HCT116 (cell line): ENCODE measurements at regions not wholly inside any gene's neighbourhood (a gene's known extent, or its start where the extent isn't known, plus 50 kb on each side); places are given as distances from the start of the nearest gene placed in this dataset.

Source experiments
- ATAC-seq: fragments of 200-7000 bp; cut with Tn5 transposase; 2 replicates; pipeline ENCODE4 v1.9.1; 2020; ENCODE audit warnings: mild to moderate bottlenecking, moderate library complexity
- BruUV-seq: library from RNA; stranded (reverse); fragments of 400-500 nt; replicated peaks from 2 replicates; lab custom pipeline; 2021; lab: Mats Ljungman, UMichigan
- CTCF ChIA-PET: fragments of 300-600 bp; sonication (Branson Sonifier 250); formaldehyde crosslinking; loops from one replicate; lab custom pipeline; 2021; ENCODE audit warnings: antibody characterized with exemption; lab: Charles Lee
- POLR2A ChIA-PET: fragments of 300-600, 350-600 bp; sonication (Branson Sonifier 250); formaldehyde crosslinking; loops from one replicate; lab custom pipeline; 2021; ENCODE audit warnings: antibody characterized with exemption; lab: Charles Lee
- RAD21 ChIA-PET, 2 experiments: fragments of 300-600 bp; sonication (Branson Sonifier 250); formaldehyde crosslinking; loops; one replicate each; lab custom pipeline; 2023; ENCODE audit warnings: low total read pairs in 2 of 2; ENCODE audit not compliant: uncharacterized antibody in 2 of 2, unreplicated experiment in 2 of 2, low non-redundant PET in 1 of 2; lab: Charles Lee
- DNase-seq: peaks from one replicate; pipeline ENCODE4 v3.0.0-alpha.2; 2010; ENCODE audit warnings: low read depth, low spot score
- H2AFZ ChIP-seq: fragments of 200-600 bp; shearing (Covaris generic), sonication (generic); 2 replicates; pipeline ENCODE4 v1.6.1; 2017; ENCODE audit warnings: low read depth, mixed run types, mixed read lengths, antibody characterized with exemption, low read length; ENCODE audit not compliant: poor library complexity, severe bottlenecking
- H3K27ac ChIP-seq: 2 replicates; pipeline ENCODE4 v1.5.1; 2012; ENCODE audit warnings: low read depth, low read length
- H3K27me3 ChIP-seq: fragments of 200-600 bp; sonication (generic); 2 replicates; pipeline ENCODE4 v1.6.1; 2016; ENCODE audit warnings: mixed run types, low read length, mixed read lengths; ENCODE audit not compliant: insufficient read depth
- H3K36me3 ChIP-seq, 2 experiments: fragments of 200-500 bp in 1 of 2; fragments of 200-600 bp in 1 of 2; sonication (Bioruptor generic) in 1 of 2; sonication (generic) in 1 of 2; 2 replicates each; pipeline versions ENCODE4 v1.5.1 to v1.6.1; 2014 to 2016; ENCODE audit warnings: low read length in 2 of 2, inconsistent platforms in 1 of 2, mixed read lengths in 1 of 2, mixed run types in 1 of 2; ENCODE audit not compliant: insufficient read depth in 2 of 2, control insufficient read depth in 1 of 2
- H3K4me1 ChIP-seq, 2 experiments: fragments of 200-600 bp in 1 of 2; sonication (generic) in 1 of 2; 2 replicates each; pipeline versions ENCODE4 v1.5.1 to v1.6.1; 2012 to 2017; ENCODE audit warnings: low read length in 2 of 2, inconsistent platforms in 1 of 2, mild to moderate bottlenecking in 1 of 2, mixed read lengths in 1 of 2, mixed run types in 1 of 2, moderate library complexity in 1 of 2; ENCODE audit not compliant: insufficient read depth in 2 of 2, control insufficient read depth in 1 of 2
- H3K4me2 ChIP-seq: fragments of 200-600 bp; sonication (generic); 2 replicates; pipeline ENCODE4 v1.6.1; 2017; ENCODE audit warnings: mixed run types, low read length, mixed read lengths
- H3K4me3 ChIP-seq, 2 experiments: fragments of 200-600 bp in 1 of 2; sonication (generic) in 1 of 2; replicated peaks in 1 of 2; 2 replicates each; pipeline ENCODE4 v1.5.1; 2011 to 2016; ENCODE audit warnings: low read length in 2 of 2, control low read depth in 1 of 2, low read depth in 1 of 2, mild to moderate bottlenecking in 1 of 2, mixed read lengths in 1 of 2, mixed run types in 1 of 2
- H3K79me2 ChIP-seq: fragments of 200-600 bp; sonication (generic); 2 replicates; pipeline ENCODE4 v1.6.1; 2017; ENCODE audit warnings: mild to moderate bottlenecking, mixed run types, low read length, moderate library complexity, mixed read lengths; ENCODE audit not compliant: insufficient read depth
- H3K9ac ChIP-seq: fragments of 200-600 bp; sonication (generic); 2 replicates; pipeline ENCODE4 v1.6.1; 2016; ENCODE audit warnings: low read length, mixed read lengths
- H3K9me2 ChIP-seq: fragments of 200-600 bp; sonication (generic), shearing (Covaris generic); 2 replicates; pipeline ENCODE4 v1.6.1; 2017; ENCODE audit warnings: mixed run types, mild to moderate bottlenecking, moderate library complexity; ENCODE audit not compliant: insufficient read depth
- H3K9me3 ChIP-seq, 2 experiments: fragments of 200-500 bp in 1 of 2; fragments of 200-600 bp in 1 of 2; sonication (Bioruptor generic) in 1 of 2; sonication (generic) in 1 of 2; 2 replicates each; pipeline ENCODE4 v1.6.1; 2014 to 2017; ENCODE audit warnings: low read length in 2 of 2, mixed read lengths in 2 of 2, inconsistent platforms in 1 of 2, low read depth in 1 of 2, mild to moderate bottlenecking in 1 of 2, mixed run types in 1 of 2, moderate library complexity in 1 of 2; ENCODE audit not compliant: control insufficient read depth in 1 of 2, insufficient read depth in 1 of 2
- H4K20me1 ChIP-seq: fragments of 200-600 bp; sonication (generic), shearing (Covaris generic); 2 replicates; pipeline ENCODE4 v1.6.1; 2017; ENCODE audit warnings: mixed run types, mild to moderate bottlenecking, moderate library complexity; ENCODE audit not compliant: insufficient read depth
- EGR1 ChIP-seq: IDR thresholded peaks from 2 replicates; pipeline ENCODE4 v1.6.1; 2012; ENCODE audit warnings: low read depth
- ELF1 ChIP-seq: IDR thresholded peaks from 2 replicates; pipeline ENCODE4 v1.6.1; 2012; ENCODE audit warnings: low read depth, borderline replicate concordance
- EZH2 ChIP-seq: fragments of 200-600 bp; sonication (generic); IDR thresholded peaks from 2 replicates; pipeline ENCODE4 v1.6.1; 2017; ENCODE audit warnings: antibody characterized with exemption, mixed run types
- EZH2phosphoT487 ChIP-seq: fragments of 200-600 bp; IDR thresholded peaks from 2 replicates; pipeline ENCODE4 v1.6.1; 2018; ENCODE audit warnings: antibody characterized with exemption, borderline replicate concordance
- FOSL1 ChIP-seq: IDR thresholded peaks from 2 replicates; pipeline ENCODE4 v1.6.1; 2012; ENCODE audit warnings: low read depth
- JUND ChIP-seq: IDR thresholded peaks from 2 replicates; pipeline ENCODE4 v1.6.1; 2012
- POLR2A ChIP-seq: IDR thresholded peaks from 2 replicates; pipeline ENCODE4 v1.7.0; 2011; ENCODE audit warnings: borderline replicate concordance; ENCODE audit not compliant: insufficient read depth, insufficient read length; ENCODE audit errors: extremely low read depth
- POLR2AphosphoS5 ChIP-seq: IDR thresholded peaks from 2 replicates; pipeline ENCODE4 v1.6.1; 2011; ENCODE audit warnings: mild to moderate bottlenecking, low read depth, low read length, moderate library complexity
- RAD21 ChIP-seq: IDR thresholded peaks from 2 replicates; pipeline ENCODE4 v1.6.1; 2012; ENCODE audit warnings: low read depth, mild to moderate bottlenecking
- SIN3A ChIP-seq: IDR thresholded peaks from 2 replicates; pipeline ENCODE4 v1.6.1; 2012; ENCODE audit warnings: low read depth
- SP1 ChIP-seq: IDR thresholded peaks from 2 replicates; pipeline ENCODE4 v1.6.1; 2012; ENCODE audit warnings: low read depth
- SRF ChIP-seq: IDR thresholded peaks from 2 replicates; pipeline ENCODE4 v1.6.1; 2012; ENCODE audit warnings: low read depth
- TCF7L2 ChIP-seq: IDR thresholded peaks from 2 replicates; pipeline ENCODE4 v1.7.0; 2011; ENCODE audit warnings: borderline replicate concordance, inconsistent platforms; ENCODE audit not compliant: insufficient read depth, insufficient read length; ENCODE audit errors: extremely low read depth
- YY1 ChIP-seq: IDR thresholded peaks from 2 replicates; pipeline ENCODE4 v1.6.1; 2011; ENCODE audit warnings: low read length, low read depth, moderate library complexity, mild to moderate bottlenecking; ENCODE audit not compliant: insufficient replicate concordance; ENCODE audit errors: extremely low read depth
- ZFX ChIP-seq: fragments of 450-650 bp; IDR thresholded peaks from 2 replicates; pipeline ENCODE4 v1.6.1; 2017
- intact Hi-C: fragments of 100-400 bp; cut with micrococcal nuclease; formaldehyde crosslinking; loops from 2 replicates; pipeline ENCODE4 v1.10.0; 2022
- TF ChIP-seq, protein P1 (sequence below), 3 experiments: fragments of 200-600 bp in 1 of 3; sonication (generic) in 1 of 3; IDR thresholded peaks in 2 of 3; conservative IDR thresholded peaks in 1 of 3; 2 replicates each; pipeline ENCODE4 v1.5.1; 2012 to 2017; ENCODE audit warnings: low read depth in 2 of 3, low read length in 2 of 3, antibody characterized with exemption in 1 of 3, borderline replicate concordance in 1 of 3, control low read depth in 1 of 3, mild to moderate bottlenecking in 1 of 3, mixed read lengths in 1 of 3, mixed run types in 1 of 3, moderate library complexity in 1 of 3; ENCODE audit not compliant: insufficient read depth in 1 of 3
- TF ChIP-seq, protein P2 (sequence below): IDR thresholded peaks from 2 replicates; pipeline ENCODE4 v1.6.1; 2012
- TF ChIP-seq, protein P3 (sequence below): IDR thresholded peaks from 2 replicates; pipeline ENCODE4 v1.6.1; 2012; ENCODE audit warnings: low read depth
- TF ChIP-seq, protein P4 (sequence below): IDR thresholded peaks from 2 replicates; pipeline ENCODE4 v1.6.1; 2011; ENCODE audit warnings: mild to moderate bottlenecking, low read length, moderate library complexity; ENCODE audit not compliant: insufficient replicate concordance; ENCODE audit errors: extremely low read depth
- TF ChIP-seq, protein P5 (sequence below): IDR thresholded peaks from 2 replicates; pipeline ENCODE4 v1.6.1; 2012

DNA sequence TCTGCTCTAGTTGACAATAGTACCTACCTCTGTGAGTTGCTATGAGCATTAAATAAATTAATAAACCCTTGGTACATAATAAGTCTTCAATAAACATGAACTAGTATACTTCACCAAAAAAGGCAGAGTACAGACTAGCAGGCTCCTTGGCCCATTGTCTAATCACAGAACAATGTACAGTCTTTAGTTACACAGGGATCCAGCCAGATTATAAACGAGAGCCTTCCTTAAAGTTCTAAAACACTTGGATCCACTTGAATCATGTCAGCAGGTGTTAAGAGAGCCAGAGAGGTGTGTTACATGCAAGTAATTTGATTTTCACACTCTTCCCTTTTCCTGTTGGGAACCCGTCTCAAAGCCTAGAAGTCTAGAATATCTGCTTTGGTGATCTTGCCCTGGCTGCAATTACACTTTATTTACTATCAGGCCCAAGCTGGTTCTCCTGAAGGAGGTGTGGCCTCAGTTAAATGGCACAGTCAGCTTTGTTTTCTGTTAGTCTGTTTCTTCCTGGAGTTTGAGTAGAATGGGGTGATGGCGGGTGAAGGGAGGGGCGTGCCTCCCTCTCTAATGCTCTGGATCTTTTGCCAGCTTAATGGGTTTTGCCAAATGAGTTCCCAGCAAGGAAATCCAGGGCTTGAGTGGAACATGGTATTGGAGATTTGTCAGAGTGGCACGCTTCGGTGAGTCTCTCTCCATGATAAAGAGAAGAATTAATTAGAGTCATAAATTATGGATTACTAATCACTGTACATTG lies 570.9 kb upstream of the CAMK1G start:
- Histone ChIP-seq H3K79me2 (no peaks in the 10 kb centered on the region), H3K9me2 (no peaks in the 10 kb centered on the region), H2AFZ (no peak overlapping the region), H3K27me3 (no peaks in the 10 kb centered on the region), H3K4me1 (no peaks in the 10 kb centered on the region), H3K9ac (no peak overlapping the region), H4K20me1 (no peaks in the 10 kb centered on the region), H3K9me3 (no peaks in the 10 kb centered on the region), H3K4me3 (no peak overlapping the region), H3K4me2 (no peak overlapping the region), H3K27ac (no peak overlapping the region), H3K36me3 (no peaks in the 10 kb centered on the region)
- RAD21 ChIA-PET: no interaction called here
- intact Hi-C loops: no loop called here
- ATAC-seq (no peak), DNase-seq (no peak)
- POLR2A ChIA-PET: no interaction called here
- CTCF ChIA-PET: no interaction called here
- BruUV-seq: no TSS peak
- TF ChIP-seq RAD21 (no peak), FOSL1 (no peak), SP1 (no peak), EZH2phosphoT487 (no peak), YY1 (no peak), POLR2A (no peak), JUND (no peak), ZFX (no peak), ELF1 (no peak), SIN3A (no peak), SRF (no peak), EZH2 (no peak), POLR2AphosphoS5 (no peak), EGR1 (no peak), TCF7L2 (no peak)
- TF ChIP-seq, protein P1, sequence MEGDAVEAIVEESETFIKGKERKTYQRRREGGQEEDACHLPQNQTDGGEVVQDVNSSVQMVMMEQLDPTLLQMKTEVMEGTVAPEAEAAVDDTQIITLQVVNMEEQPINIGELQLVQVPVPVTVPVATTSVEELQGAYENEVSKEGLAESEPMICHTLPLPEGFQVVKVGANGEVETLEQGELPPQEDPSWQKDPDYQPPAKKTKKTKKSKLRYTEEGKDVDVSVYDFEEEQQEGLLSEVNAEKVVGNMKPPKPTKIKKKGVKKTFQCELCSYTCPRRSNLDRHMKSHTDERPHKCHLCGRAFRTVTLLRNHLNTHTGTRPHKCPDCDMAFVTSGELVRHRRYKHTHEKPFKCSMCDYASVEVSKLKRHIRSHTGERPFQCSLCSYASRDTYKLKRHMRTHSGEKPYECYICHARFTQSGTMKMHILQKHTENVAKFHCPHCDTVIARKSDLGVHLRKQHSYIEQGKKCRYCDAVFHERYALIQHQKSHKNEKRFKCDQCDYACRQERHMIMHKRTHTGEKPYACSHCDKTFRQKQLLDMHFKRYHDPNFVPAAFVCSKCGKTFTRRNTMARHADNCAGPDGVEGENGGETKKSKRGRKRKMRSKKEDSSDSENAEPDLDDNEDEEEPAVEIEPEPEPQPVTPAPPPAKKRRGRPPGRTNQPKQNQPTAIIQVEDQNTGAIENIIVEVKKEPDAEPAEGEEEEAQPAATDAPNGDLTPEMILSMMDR (IDR thresholded peaks at IDR 0.05 in 2 of 3, conservative IDR thresholded peaks at IDR 0.05 in 1 of 3; ENCODE audit: borderline replicate concordance in 1 of 3, insufficient read depth in 1 of 3, low read depth in 2 of 3, low read length in 2 of 3): no peak
- TF ChIP-seq, protein P2, sequence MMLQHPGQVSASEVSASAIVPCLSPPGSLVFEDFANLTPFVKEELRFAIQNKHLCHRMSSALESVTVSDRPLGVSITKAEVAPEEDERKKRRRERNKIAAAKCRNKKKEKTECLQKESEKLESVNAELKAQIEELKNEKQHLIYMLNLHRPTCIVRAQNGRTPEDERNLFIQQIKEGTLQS: no peak
- TF ChIP-seq, protein P3, sequence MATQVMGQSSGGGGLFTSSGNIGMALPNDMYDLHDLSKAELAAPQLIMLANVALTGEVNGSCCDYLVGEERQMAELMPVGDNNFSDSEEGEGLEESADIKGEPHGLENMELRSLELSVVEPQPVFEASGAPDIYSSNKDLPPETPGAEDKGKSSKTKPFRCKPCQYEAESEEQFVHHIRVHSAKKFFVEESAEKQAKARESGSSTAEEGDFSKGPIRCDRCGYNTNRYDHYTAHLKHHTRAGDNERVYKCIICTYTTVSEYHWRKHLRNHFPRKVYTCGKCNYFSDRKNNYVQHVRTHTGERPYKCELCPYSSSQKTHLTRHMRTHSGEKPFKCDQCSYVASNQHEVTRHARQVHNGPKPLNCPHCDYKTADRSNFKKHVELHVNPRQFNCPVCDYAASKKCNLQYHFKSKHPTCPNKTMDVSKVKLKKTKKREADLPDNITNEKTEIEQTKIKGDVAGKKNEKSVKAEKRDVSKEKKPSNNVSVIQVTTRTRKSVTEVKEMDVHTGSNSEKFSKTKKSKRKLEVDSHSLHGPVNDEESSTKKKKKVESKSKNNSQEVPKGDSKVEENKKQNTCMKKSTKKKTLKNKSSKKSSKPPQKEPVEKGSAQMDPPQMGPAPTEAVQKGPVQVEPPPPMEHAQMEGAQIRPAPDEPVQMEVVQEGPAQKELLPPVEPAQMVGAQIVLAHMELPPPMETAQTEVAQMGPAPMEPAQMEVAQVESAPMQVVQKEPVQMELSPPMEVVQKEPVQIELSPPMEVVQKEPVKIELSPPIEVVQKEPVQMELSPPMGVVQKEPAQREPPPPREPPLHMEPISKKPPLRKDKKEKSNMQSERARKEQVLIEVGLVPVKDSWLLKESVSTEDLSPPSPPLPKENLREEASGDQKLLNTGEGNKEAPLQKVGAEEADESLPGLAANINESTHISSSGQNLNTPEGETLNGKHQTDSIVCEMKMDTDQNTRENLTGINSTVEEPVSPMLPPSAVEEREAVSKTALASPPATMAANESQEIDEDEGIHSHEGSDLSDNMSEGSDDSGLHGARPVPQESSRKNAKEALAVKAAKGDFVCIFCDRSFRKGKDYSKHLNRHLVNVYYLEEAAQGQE: no peak
- TF ChIP-seq, protein P4, sequence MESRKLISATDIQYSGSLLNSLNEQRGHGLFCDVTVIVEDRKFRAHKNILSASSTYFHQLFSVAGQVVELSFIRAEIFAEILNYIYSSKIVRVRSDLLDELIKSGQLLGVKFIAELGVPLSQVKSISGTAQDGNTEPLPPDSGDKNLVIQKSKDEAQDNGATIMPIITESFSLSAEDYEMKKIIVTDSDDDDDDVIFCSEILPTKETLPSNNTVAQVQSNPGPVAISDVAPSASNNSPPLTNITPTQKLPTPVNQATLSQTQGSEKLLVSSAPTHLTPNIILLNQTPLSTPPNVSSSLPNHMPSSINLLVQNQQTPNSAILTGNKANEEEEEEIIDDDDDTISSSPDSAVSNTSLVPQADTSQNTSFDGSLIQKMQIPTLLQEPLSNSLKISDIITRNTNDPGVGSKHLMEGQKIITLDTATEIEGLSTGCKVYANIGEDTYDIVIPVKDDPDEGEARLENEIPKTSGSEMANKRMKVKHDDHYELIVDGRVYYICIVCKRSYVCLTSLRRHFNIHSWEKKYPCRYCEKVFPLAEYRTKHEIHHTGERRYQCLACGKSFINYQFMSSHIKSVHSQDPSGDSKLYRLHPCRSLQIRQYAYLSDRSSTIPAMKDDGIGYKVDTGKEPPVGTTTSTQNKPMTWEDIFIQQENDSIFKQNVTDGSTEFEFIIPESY: no peak
- TF ChIP-seq, protein P5, sequence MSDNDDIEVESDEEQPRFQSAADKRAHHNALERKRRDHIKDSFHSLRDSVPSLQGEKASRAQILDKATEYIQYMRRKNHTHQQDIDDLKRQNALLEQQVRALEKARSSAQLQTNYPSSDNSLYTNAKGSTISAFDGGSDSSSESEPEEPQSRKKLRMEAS: no peak
